HG02970 (cell line): ENCODE measurements at regions not wholly inside any gene's neighbourhood (a gene's known extent, or its start where the extent isn't known, plus 50 kb on each side); places are given as distances from the start of the nearest gene placed in this dataset.

Source experiments
- ATAC-seq: cut with Tn5 transposase; IDR thresholded peaks from one replicate; pipeline ENCODE4 v1.9.1; 2021; ENCODE audit warnings: mild to moderate bottlenecking, moderate library complexity, moderate number of reproducible peaks; ENCODE audit not compliant: unreplicated experiment, low FRiP score

- ATAC-seq = no peak
Observed at GRCh38 chr18:43627848-43628530, 350.7 kb upstream of the SYT4 start.

GRCh38 chr18:43634994-43635393 lies 357.7 kb upstream of the SYT4 start:
- ATAC-seq = no peak

- no peak for ATAC-seq
Observed at GRCh38 chr18:43635397-43635796, 358.1 kb upstream of the SYT4 start.

GRCh38 chr18:43642727-43643330 lies 365.5 kb upstream of the SYT4 start:
- ATAC-seq = no peak

- ATAC-seq = no peak
Observed at GRCh38 chr18:43648002-43648401, 370.7 kb upstream of the SYT4 start.

GRCh38 chr18:43649649-43650357 lies 372.5 kb upstream of the SYT4 start:
- no peak for ATAC-seq

GRCh38 chr18:43650426-43650825 lies 373.1 kb upstream of the SYT4 start:
- no peak for ATAC-seq

GRCh38 chr18:43651057-43651456 lies 373.8 kb upstream of the SYT4 start:
- no peak for ATAC-seq

GRCh38 chr18:43656547-43656946 lies 379.3 kb upstream of the SYT4 start:
- no peak for ATAC-seq

- ATAC-seq = peak; percentile 76
Observed at GRCh38 chr18:43661570-43661969, 384.3 kb upstream of the SYT4 start.

- no peak for ATAC-seq
Observed at GRCh38 chr18:43662657-43663056, 385.4 kb upstream of the SYT4 start.

GRCh38 chr18:43663159-43663558 lies 385.9 kb upstream of the SYT4 start:
- no peak for ATAC-seq

GRCh38 chr18:43664487-43665008 lies 387.3 kb upstream of the SYT4 start:
- no peak for ATAC-seq

- ATAC-seq = no peak
Observed at GRCh38 chr18:43665105-43665788, 388.0 kb upstream of the SYT4 start.

- no peak for ATAC-seq
Observed at GRCh38 chr18:43668866-43669265, 391.6 kb upstream of the SYT4 start.

GRCh38 chr18:43671431-43671830 lies 394.1 kb upstream of the SYT4 start:
- no peak for ATAC-seq

- no peak for ATAC-seq
Observed at GRCh38 chr18:43680096-43680495, 402.8 kb upstream of the SYT4 start.

- ATAC-seq = no peak
Observed at GRCh38 chr18:43681661-43682060, 404.4 kb upstream of the SYT4 start.

- ATAC-seq = no peak
Observed at GRCh38 chr18:43682196-43682595, 404.9 kb upstream of the SYT4 start.

- no peak for ATAC-seq
Observed at GRCh38 chr18:43686709-43687108, 409.4 kb upstream of the SYT4 start.

GRCh38 chr18:43692099-43692690 lies 414.9 kb upstream of the SYT4 start:
- no peak for ATAC-seq
